ENCODE measurements at regions not wholly inside any gene's neighbourhood (a gene's known extent, or its start where the extent isn't known, plus 50 kb on each side); places are given as distances from the start of the nearest gene placed in this dataset.

GRCh38 chr9:115522912-115523311 lies 405.0 kb upstream of the TNC start:
- TF ChIP-seq CTCF (CRISPR knock-in tag; IDR thresholded peaks at IDR 0.05) (no peak), DMAP1 (CRISPR knock-in tag; IDR thresholded peaks at IDR 0.05) (no peak), REST (IDR thresholded peaks at IDR 0.05; ENCODE audit: borderline replicate concordance in 1 of 2, low read depth in 1 of 2, low read length in 2 of 2) (no peak)
